GM13977 (cell line): ENCODE measurements at regions not wholly inside any gene's neighbourhood (a gene's known extent, or its start where the extent isn't known, plus 50 kb on each side); places are given as distances from the start of the nearest gene placed in this dataset.

Source experiments
- DNase-seq: peaks from one replicate; pipeline ENCODE4 v3.0.0; 2012; ENCODE audit warnings: low spot score
- in situ Hi-C: fragments of 300-500 bp; cut with MboI; formaldehyde crosslinking; loops from one replicate; pipeline ENCODE4 v1.12.0; 2022; ENCODE audit warnings: low sequenced_read_pairs, low pct_unique_long_range_greater_than_20kb, mixed read lengths, inconsistent platforms; ENCODE audit not compliant: unreplicated experiment
- TF ChIP-seq, protein P1 (sequence below): IDR thresholded peaks from 2 replicates; pipeline ENCODE4 v1.5.1; 2012; ENCODE audit warnings: mild to moderate bottlenecking, control low read depth; ENCODE audit not compliant: insufficient read depth; ENCODE audit errors: extremely low read depth, missing control alignments

- TF ChIP-seq, protein P1, sequence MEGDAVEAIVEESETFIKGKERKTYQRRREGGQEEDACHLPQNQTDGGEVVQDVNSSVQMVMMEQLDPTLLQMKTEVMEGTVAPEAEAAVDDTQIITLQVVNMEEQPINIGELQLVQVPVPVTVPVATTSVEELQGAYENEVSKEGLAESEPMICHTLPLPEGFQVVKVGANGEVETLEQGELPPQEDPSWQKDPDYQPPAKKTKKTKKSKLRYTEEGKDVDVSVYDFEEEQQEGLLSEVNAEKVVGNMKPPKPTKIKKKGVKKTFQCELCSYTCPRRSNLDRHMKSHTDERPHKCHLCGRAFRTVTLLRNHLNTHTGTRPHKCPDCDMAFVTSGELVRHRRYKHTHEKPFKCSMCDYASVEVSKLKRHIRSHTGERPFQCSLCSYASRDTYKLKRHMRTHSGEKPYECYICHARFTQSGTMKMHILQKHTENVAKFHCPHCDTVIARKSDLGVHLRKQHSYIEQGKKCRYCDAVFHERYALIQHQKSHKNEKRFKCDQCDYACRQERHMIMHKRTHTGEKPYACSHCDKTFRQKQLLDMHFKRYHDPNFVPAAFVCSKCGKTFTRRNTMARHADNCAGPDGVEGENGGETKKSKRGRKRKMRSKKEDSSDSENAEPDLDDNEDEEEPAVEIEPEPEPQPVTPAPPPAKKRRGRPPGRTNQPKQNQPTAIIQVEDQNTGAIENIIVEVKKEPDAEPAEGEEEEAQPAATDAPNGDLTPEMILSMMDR = no peak
- in situ Hi-C loops = no loop called here
- no peak for DNase-seq
These were observed 68.4 kb downstream of the HDGFL1 start for GRCh38 chr6:22637782-22638181.

DNA sequence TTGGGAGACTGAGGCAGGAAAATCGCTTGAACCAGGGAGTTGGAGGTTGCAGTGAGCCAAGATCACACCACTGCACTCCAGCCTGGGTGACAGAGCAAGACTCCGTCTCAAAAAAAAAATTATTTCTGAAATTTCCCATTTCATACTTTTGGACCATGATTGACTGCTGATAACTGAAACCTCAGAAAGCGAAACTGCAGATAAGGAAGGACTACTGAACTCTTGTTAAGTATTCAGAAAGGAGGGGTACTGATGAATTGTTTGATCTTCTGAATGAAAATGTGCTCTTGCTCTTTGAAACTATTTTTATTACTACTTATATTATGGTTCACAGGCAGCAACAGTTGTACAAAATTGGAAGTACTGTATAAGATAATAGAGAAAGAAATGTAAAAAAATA is 69.0 kb downstream of the HDGFL1 start:
- TF ChIP-seq, protein P1 = no peak
- in situ Hi-C loops = no loop called here
- DNase-seq = no peak

DNA sequence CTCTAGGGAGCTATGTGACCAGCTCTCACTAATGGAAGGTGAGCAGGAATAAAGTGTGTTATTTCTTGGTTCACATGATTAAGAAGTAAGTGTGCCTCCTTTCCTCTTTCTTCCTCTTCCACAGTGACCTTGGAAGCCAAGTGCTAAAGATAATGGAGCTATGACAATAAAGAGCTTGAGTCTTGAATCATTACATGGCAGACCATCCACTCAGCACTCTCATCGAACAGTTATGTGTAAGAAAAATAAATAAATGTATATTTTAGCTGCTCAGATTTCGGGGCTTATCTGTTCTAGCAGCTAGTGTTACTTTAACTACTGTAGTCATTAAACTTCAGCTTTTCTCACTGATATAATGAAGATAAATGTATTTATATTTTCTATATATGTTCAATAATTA is 72.9 kb downstream of the HDGFL1 start:
- no peak for DNase-seq
- in situ Hi-C loops = no loop called here
- TF ChIP-seq, protein P1 = no peak

DNA sequence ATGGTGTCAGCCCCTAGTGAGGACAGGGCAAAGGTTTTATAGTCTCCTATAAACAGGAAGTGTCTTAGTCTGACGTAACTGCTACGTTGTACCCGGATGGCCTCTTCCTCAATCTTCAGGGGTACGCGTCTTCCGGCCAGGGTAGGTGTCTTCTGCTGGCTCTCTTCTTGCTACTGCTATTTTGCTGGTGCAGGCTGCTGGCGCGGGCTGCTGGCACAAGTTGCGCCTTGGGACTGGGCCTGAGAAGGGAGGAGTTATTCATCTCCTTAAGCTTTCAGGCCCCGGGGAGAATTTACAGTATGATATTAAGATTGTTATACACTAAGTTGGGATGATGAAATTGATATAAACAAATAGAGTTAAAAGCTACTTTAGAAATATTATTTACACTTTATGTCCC is 74.4 kb downstream of the HDGFL1 start:
- TF ChIP-seq, protein P1 = no peak
- in situ Hi-C loops = no loop called here
- DNase-seq = no peak

GRCh38 chr6:22647719-22648118 is 78.4 kb downstream of the HDGFL1 start:
- in situ Hi-C loops = no loop called here
- TF ChIP-seq, protein P1 = no peak
- DNase-seq = no peak

- in situ Hi-C loops = no loop called here
- TF ChIP-seq, protein P1 = no peak
- no peak for DNase-seq
These were observed 82.4 kb downstream of the HDGFL1 start for GRCh38 chr6:22651731-22652130.
